NCI-H1105 treated with DMSO at 0.1 percent for 48 hours (cell line): ENCODE measurements at regions not wholly inside any gene's neighbourhood (a gene's known extent, or its start where the extent isn't known, plus 50 kb on each side); places are given as distances from the start of the nearest gene placed in this dataset.
A peak's percentile ranks its signal among the peaks of the same experiment; 100 is the strongest.
"Not testable (repeated sequence)": the region's sequence is repeated elsewhere in the genome, so short reads cannot be mapped to it uniquely, and the experiment has no call there.

Experiments used
- DNase-seq: peaks from one replicate; lab custom pipeline; 2025; lab: John Stamatoyannopoulos, UW

DNA sequence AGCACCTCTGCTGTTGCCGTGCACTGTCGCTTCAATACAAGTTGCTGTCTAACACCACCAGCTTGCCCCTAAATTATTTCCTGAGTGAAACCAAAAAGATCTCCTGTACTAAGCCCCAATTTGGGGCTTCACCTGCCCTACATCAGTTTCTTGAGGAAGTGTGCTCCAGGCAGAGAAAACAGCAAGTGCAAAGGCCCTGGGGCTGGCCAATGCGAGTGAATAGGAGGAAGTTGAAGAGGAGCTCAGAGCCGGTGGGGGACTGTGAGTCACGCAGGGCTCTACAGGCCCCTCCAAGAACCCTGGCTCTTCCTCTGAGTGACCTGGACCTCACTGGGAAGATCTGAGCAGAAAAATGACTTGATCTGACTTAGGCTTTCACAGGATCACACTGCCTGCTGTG, 117.2 kb downstream of the IPO8 start:
- no peak for DNase-seq

DNA sequence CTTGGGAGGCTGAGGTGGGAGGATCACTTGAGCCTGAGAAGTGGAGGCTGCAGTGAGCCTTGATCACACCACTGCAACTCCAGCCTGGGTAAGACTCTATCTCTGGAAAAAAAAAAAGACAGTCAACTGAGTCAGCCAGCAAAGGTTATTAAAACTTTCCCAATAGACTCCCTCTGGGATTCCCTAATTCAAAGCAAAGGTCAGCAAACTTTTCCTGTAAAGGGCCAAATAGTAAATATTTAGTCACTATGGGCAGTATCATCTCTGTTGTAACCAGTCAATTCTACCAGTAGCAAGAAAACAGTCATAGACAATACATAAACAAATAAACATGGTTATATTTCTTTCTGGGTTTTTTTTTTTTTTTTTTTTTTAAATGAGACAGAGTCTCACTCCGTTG, 122.5 kb downstream of the IPO8 start:
- DNase-seq, result no peak

DNA sequence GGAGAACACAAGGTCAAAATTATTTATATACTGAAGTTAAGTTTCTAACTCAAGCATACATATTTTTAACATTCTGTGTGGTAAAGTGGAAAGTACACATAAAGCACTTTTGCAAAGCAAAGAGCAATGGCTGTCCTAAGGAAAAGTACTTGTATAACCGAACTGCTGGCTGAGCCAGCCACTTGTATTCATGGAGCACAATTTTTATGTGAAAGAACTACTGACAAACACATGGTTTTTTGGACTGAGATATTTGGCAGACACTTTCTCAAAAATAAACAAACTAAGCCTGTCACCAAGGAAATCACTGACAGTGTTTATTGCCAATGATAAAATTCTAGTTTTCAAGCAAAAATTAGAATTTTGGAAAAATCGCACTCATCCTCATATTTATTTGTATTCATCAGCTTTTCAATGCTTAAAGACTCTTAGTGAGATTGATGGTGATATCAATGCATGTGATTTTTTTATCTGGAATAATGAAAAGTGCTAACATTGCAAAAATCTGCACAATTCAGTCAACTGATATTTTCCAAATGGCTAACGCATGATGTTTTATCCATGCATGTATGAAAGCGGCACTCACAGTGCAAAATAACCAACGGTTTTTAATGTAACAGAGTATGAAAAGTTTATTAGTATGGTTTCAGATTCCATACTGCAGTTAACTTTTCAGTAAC, 125.3 kb downstream of the IPO8 start:
- no peak for DNase-seq

DNA sequence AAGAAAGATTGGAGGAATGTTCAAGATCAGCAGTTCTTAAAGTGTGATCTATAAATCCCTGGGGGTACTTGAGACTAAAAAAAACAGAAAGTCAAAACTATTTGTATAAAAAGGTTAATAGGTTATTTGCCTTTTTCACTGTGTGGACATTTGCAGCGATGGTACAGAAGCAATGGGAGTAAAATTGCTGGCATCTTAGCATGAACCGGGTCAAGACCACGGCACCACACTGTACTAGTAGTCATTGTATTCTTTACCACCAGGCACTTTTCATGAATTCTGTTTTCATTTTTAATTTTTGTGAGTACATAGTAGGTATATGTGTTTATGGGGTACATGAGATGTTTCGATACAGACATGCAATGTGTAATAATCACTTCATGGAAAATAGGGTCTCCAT, 126.2 kb downstream of the IPO8 start:
- DNase-seq, result no peak

DNA sequence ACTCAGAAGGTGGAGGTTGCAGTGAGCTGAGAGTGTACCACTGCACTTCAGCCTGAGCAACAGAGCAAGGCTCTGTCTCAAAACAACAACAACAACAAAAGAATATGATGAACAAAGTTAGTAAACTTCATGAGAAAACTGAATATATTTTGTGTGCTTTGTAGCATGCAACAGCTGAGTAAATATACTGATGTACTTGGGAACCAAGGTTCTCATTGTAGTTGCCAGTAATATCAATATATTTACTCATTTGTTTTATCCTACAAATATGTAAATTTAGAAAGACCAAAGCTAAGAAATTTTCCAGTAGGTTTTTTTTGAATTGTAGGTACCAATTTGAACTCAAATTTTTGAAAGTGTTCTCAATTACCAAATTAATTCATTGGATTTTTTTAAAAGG, 127.2 kb downstream of the IPO8 start:
- DNase-seq, result no peak

DNA sequence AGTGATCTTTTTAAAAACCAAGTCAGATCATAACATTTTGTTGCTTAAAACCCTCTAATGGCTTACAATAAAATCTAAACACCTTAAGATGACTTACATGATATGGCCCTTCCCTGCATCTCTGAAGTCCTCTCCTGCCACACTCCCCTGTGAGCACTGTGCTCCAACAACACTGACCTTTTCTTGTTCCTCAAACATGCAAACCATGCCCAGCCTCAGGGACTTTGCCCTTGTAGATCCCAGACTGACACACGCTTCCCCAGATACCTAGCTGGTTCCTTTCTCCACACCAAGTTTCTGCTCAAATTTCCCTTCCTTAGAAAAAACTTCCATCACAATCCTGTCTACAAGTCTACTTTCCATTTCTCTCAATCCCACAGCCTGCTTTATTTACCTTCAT, 128.6 kb downstream of the IPO8 start:
- no peak for DNase-seq

DNA sequence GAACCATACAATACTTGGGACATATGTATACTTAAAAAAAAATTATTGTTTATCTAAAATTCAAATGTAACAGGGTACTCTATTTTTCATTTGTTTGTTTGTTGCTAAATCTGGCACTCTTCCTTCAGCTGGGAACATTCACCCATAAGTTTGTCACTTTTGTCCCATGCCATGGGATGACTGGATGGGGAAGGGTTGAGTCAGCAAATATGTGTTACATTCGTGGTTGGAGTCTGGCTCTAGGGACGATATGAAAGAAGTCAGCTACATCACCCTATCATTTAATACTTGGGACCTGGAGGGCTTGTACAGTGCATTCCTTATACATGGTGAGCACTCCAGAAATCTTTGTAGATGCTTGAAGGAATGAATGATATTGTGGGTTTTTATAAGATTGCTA, 131.3 kb downstream of the IPO8 start:
- DNase-seq, result no peak

DNA sequence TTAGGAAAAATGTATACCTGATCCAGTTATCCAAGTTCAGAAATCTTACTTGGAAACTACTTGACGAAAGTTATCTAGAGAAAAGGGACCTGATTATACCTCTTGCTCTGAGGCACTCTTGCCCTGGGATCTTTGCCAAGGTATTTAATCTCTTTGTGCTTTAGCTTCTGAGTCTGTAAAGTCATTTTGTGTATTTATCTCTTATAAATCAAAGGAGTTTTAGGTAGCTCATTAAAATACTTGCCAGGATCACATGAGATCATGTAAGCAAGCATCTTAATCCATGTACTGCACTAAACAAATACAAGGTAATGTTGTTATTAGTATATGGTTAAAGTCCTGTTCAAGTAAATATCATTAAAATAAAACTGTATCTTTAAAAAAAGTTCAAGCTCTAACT, 147.5 kb downstream of the IPO8 start:
- peak; percentile 28 for DNase-seq

DNA sequence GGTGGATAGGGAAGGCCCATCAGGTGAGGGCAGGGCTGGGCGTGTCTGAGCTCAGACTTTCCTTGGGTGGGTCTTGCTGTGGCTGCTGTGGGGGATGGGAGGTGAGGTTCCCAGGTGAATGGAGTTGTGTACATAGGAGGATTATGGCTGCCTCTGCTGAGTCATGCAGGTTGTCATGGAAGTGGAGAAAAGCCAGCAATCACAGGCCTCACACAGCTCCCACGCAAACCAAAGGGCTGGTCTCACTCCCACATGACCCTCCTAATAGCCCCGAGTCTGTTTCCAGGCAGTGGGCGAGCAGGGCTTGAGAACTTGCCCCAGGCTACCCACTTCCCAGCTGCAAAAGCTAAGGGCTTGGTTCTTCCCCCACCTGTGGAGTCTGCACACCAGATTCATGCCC, 149.5 kb downstream of the IPO8 start:
- DNase-seq, result no peak

DNA sequence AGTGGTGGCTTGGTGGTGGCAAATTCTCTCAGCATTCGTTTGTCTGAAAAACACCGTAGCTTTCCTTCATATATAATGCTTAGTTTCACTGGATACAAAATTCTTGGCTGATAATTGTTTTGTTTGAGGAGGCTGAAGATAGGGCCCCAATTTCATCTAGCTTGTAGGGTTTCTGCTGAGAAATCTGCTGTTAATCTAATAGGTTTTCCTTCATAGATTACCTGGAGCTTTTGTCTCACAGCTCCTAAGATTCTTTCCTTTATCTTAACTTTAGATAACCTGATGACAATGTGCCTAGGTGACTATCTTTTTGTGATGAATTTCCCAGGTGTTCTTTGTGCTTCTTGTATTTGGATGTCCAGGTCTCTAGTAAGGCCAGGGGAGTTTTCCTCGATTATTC, 151.0 kb downstream of the IPO8 start:
- not testable (repeated sequence) for DNase-seq

DNA sequence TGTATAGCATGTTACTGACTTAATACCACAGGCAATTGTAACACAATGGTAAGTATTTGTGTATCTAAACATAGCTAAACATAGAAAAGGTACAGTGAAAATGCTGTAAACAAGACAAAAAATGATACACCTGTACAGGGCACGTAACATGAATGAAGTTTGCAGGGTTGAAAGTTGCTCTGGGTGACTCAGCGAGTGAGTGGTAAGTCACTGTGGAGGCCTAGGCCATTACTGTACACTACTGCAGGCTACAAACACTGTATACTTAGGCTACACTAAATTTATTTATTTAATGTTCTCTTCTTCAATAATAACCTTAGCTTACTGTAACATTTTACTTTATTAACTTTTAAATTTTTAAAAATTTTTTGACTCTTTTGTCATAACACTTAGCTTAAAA, 158.4 kb downstream of the IPO8 start:
- no peak for DNase-seq

DNA sequence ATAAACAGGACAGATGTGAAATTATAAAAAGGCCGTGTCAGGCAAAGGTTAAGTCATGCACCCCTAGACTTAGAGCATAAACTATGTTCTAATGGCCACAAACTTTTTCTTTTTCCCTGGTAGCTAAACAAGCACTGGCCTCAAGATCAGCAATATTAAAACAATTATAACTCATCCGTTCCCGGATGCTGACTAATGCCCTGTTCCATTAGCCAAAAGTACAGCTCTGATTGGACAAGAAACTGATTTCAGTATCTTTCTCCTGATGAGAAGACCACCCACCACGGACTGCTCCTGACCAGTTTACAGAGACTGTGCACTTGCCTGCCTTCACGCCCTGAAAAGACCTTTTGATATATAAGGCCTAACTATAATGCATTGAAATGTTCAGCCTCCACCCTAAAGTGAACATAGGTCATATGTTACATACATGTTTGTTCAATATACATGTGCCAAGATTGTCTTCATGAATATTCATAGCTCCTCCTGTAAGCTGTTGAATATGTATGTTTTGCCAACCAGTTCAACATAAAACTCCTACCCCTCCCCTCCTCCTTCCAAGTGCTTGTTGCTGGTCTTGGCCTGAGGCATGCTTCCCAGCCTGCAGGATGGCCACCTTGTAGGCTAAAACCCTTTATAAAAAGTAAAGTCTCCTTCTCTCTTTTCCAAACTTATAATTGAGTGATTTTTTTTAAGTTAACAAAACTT, 162.0 kb downstream of the IPO8 start:
- no peak for DNase-seq

DNA sequence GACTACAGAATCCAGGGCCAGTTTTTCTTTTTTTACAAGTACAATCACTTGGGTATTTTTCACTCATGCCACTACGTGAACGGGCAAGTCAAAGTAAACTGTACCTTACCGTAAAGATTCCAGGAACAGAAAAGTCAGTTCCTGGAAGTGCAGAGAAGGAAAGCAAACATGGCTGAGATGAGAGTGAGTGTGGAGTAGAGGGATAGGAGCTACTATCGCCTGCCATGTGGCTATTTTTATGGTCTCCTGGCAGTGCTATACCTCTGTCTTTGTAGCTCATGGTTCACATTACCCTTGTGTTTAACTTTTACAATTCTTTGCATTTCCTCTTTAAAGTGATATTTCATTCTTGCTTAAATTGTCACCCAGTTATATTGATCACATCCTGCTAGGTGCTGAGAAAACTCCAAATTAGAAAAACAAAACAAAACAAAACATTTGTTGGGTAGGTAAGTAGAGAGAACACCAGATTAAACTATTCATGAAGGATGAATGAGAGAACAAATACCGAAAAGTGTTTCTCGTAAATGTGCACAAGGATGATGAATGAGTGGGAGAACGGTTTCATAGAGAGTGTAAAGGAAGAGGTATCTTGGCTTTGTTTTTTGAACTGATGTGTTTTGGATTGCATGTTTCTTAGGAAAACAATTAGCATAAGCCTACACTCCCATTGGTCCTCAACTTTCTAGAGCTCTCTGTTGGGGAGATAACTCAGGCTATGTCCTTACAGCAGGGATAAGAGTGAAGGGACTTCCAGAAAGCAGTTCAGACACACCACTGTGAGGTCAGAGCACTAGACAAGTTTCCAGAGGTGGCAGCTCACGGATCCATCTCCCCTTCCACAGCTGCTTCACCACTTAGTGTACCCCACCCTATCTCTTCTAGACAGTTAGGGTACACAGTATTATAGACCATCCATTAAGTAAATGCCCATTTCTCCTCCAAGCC, 163.7 kb downstream of the IPO8 start:
- DNase-seq, result no peak

DNA sequence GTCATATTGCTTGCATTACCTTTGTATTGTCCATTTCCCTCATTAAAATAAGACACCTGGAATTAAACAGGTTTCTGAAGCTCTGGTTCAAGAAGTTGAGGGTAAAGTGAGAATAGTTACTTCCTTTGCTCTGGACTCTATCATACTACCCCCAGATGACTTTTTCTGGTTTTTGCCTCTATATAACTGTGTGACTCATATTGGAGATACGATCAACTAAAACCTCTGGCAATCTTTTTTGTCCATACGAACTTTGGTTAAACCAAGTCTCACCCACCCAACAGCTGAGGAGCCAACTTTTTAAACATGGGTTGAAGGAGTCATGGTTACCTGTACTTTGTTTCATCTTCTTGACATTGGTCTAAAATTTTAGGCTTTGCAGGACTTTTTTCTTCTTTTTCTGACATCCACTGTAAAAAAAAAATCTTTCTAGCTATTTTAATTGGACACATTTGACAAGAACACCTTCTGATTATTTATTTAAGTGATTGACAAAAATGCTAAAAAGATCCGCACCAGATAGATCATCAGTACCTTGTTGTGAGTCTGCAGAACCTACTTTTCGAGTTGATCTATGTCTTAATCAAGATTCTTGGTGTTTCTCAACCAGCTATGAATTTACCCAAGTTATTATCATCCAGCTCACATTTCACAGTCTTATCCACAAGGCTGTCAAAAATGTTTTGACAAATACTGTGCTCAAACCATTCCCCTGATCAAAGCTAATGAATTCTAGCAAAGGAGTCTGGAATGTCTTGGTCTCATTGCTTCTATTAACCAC, 166.0 kb downstream of the IPO8 start:
- DNase-seq, result no peak

DNA sequence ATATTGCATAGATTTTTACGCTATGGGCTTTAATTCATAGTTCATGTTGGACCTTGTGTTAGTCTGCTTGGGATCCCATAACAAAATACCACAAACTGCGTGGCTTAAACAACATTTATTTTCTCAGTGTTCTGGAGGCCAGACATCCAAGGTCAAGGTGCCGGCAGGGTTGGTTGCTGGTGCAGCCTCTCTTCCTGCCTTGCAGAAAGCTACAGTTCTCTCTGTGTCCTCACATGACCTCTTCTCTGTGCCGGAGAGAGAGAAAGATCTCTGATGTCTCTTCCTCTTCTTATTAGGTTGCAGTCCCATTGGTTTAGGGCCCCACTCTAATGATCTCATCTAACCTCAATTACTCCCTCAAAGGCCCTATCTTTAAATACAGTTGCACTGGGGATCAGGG, 170.5 kb downstream of the IPO8 start:
- DNase-seq, result no peak

DNA sequence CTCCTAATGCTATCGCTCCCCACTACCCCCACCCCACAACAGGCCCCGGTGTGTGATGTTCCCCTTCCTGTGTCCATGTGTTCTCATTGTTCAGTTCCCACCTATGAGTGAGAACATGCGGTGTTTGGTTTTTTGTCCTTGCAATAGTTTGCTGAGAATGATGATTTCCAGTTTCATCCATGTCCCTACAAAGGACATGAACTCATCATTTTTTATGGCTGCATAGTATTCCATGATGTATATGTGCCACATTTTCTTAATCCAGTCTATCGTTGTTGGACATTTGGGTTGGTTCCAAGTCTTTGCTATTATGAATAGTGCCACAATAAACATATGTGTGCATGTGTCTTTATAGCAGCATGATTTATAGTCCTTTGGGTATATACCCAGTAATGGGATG, 175.4 kb downstream of the IPO8 start:
- not testable (repeated sequence) for DNase-seq

DNA sequence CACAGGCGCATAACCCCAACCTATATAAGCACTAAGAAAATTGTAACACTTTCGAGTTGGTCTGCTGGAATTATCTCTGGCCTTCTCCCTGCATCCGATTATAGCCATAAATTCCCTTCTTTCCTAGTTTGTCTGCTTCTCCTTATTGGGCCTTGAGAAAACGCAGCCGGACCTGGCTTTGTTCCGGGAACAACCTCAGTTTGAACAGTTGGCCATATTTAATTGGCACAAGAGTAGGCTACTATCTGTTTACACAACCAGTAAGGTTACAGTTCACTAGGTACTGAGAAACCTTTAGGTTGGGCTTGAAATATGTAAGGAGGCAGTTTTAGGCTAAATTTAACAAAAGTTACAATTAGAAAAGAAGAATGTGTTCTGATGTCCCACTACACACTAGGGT, 176.1 kb downstream of the IPO8 start:
- DNase-seq, result no peak

DNA sequence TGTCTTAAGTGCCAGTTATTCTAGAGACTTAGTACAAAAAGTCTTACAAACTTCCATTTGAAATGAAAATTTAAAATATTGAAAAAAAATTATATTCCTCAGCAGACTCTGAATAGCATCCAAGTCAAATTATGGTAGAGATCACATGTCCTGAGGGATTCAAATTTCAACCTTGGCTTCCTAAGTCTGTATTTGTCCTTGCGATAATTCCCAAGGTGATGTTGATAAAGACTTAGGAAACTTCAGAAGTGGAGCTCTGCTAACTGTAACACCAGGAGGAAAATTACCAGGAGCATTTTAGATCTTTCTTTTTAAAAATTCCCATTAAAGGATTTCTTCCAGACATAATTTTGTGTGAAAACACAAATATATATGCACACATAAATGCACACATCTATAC, 178.3 kb downstream of the IPO8 start:
- DNase-seq, result no peak

DNA sequence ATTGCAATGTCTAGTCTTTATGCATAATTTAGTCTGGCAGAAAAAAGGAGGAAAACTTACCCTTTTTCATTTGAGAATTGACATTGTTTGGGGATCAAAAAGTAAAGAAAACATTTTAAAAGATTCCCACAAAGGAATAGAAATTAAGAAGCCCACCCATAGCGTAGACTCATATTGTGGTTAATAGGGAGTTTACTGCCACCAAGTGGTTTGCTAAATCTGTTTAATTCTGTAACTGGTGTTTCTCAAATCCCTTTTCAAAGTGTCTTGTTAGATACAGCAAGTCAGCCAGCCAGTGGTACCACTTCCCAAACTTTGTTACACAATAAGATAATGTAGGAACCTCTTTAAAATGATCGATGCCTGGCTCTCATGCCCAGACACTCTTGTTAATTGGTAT, 180.3 kb downstream of the IPO8 start:
- peak; percentile 16 for DNase-seq

DNA sequence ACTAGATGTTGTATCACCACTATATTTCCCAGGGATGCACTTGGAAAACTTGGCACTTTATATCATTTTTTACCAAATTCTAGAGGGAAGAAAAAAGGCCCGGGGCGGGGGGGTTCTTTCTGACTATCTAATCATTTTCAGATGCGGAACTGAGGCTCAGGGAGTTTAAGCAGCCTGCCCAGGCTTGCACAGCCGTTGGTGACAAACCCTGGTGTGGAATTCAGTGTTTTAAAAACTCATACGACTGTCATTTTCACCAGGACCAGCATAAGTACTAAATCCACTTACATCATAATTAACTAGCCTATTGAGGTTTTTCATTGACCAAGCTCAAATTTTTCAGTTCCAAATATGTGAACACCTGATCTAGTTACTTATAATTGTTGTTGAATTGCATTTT, 181.0 kb downstream of the IPO8 start:
- no peak for DNase-seq

DNA sequence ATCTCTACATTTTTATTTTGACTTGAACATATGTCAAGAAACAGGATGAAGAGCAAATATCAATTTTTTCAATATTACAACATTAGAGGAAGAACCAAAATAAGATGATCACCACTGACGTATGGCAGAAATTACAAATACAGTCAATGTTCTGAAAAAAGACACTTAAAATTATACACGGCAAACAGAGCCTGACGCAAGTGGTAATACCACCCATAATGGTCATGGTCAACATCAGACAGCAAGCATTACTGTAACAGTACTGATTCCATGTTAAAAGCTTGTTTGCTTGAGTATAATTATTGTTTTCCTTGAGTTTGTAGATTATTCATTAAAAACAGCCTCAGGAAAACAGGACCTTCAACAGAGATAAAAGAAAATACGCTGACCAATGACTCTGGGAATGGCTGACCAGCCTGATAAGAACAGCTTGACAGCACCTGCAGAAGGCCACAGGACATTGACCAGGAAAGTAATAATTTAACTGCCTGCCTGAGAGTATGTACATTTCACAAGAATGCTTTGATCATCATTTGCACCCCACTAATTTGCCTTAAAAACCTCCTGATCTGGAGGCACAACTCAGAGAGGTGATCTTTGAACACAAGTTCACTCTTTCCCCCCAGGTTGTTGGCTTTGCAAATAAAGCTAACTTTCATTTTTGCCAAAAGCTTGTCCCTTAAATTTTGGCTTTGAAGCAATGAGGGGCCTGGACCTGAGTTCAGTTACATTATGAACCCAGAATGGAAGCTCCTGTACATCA, 187.3 kb downstream of the IPO8 start:
- DNase-seq, result no peak
